ENCODE measurements at regions not wholly inside any gene's neighbourhood (a gene's known extent, or its start where the extent isn't known, plus 50 kb on each side); places are given as distances from the start of the nearest gene placed in this dataset.

GRCh38 chr9:78928625-78929405, 631.9 kb downstream of the PSAT1 start:
- Histone ChIP-seq H3K27ac (ENCODE audit: low read depth, low read length) (no peak overlapping the region), H3K9me2 (replicated peaks; ENCODE audit: insufficient read depth, low read length) (no peaks in the 10 kb centered on the region), H3K4me3 (ENCODE audit: insufficient read depth, low read length, poor library complexity, severe bottlenecking) (no peak overlapping the region), H3K9me3 (ENCODE audit: insufficient read depth, low read length) (no peaks in the 10 kb centered on the region), H3F3A (ENCODE audit: insufficient read depth) (no peaks in the 10 kb centered on the region), H3K36me3 (ENCODE audit: low read length) (no peaks in the 10 kb centered on the region), H2AFZ (ENCODE audit: low read depth, low read length, severe bottlenecking) (no peak overlapping the region), H4K20me1 (ENCODE audit: low read depth, low read length) (no peaks in the 10 kb centered on the region), H3K79me2 (ENCODE audit: insufficient read depth, low read length) (no peaks in the 10 kb centered on the region), H3K4me2 (ENCODE audit: low read depth, low read length, poor library complexity, severe bottlenecking) (no peak overlapping the region), H3K9ac (ENCODE audit: low read length) (no peak overlapping the region), H3K27me3 (ENCODE audit: low read length) (no peaks in the 10 kb centered on the region)
- TF ChIP-seq CTCF (IDR thresholded peaks at IDR 0.05; ENCODE audit: insufficient read depth, low read length, poor library complexity, severe bottlenecking) (no peak), EZH2phosphoT487 (conservative IDR thresholded peaks at IDR 0.05; ENCODE audit: low read length) (no peak)

DNA sequence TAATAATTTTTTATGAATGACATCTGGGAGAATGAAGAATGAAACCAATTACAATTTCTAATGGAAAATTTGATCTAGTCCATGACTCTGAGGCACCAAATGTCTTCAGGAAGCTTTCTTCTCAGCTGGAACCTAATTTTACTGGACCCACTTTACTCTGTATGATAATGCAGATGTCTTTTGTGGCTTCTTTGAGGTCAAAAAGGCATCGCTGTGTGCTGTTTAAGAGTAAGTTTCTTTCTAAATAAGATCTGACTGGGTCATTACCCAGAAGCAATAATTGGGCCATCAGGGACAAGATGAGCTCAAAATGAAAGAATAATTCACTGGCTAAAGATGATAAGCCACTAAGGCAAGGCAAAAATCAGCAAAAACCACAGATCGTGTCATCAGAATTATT, 633.4 kb downstream of the PSAT1 start:
- Histone ChIP-seq H3K9me2 (replicated peaks; ENCODE audit: insufficient read depth, low read length) (no peaks in the 10 kb centered on the region), H3K79me2 (ENCODE audit: insufficient read depth, low read length) (no peaks in the 10 kb centered on the region), H3F3A (ENCODE audit: insufficient read depth) (no peaks in the 10 kb centered on the region), H3K27ac (ENCODE audit: low read depth, low read length) (no peak overlapping the region), H3K36me3 (ENCODE audit: low read length) (no peaks in the 10 kb centered on the region), H3K4me2 (ENCODE audit: low read depth, low read length, poor library complexity, severe bottlenecking) (no peak overlapping the region), H3K4me3 (ENCODE audit: insufficient read depth, low read length, poor library complexity, severe bottlenecking) (no peak overlapping the region), H3K9me3 (ENCODE audit: insufficient read depth, low read length) (no peaks in the 10 kb centered on the region), H2AFZ (ENCODE audit: low read depth, low read length, severe bottlenecking) (no peak overlapping the region), H3K27me3 (ENCODE audit: low read length) (no peaks in the 10 kb centered on the region), H4K20me1 (ENCODE audit: low read depth, low read length) (no peaks in the 10 kb centered on the region), H3K9ac (ENCODE audit: low read length) (no peak overlapping the region)
- TF ChIP-seq CTCF (IDR thresholded peaks at IDR 0.05; ENCODE audit: insufficient read depth, low read length, poor library complexity, severe bottlenecking) (no peak), EZH2phosphoT487 (conservative IDR thresholded peaks at IDR 0.05; ENCODE audit: low read length) (no peak)

DNA sequence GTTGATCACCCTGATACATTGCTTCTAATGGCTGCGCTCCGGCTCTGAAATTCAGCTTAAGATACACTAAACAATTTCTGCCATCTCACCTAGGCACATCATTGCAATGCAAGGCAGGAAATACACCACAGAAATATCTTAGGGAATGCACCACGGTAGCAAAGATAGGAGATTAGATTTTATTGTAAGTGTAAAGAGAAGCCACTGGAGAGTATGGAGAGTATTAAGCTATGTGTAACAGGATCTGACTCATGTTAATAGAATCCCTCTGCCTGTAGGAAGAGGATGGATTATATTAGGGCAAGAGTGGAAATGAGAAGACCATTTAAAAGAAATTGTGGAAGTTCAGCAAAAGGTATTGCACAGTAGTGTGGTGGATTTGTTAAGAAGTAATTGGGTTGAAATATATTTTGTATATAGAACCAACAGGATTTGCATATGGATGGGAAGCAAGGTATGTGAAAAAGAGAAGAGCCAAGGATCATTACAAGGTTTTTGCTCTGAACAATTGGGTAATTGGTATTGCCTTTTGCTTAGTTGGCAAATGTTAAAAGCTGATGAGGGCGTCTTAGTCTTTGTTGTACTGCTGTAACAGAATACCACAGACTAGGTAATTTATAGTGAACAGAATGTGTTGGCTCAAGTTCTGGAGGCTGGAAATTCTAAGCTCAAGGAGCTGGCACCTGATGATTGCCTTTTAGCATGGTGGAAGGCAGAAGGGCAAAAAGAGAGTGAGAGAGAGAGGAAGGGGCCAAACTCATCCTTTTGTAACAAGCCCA, 636.1 kb downstream of the PSAT1 start:
- TF ChIP-seq EZH2phosphoT487 (conservative IDR thresholded peaks at IDR 0.05; ENCODE audit: low read length) = no peak
- TF ChIP-seq CTCF (IDR thresholded peaks at IDR 0.05; ENCODE audit: insufficient read depth, low read length, poor library complexity, severe bottlenecking) = no peak
- no peak overlapping the region for H3K4me2 ChIP-seq (ENCODE audit: low read depth, low read length, poor library complexity, severe bottlenecking)

More for the DNA sequence above, 636.1 kb downstream of the PSAT1 start:
- no peak overlapping the region for H2AFZ ChIP-seq (ENCODE audit: low read depth, low read length, severe bottlenecking)
- H3K36me3 ChIP-seq (ENCODE audit: low read length) = no peaks in the 10 kb centered on the region
- H3K9me2 ChIP-seq (replicated peaks; ENCODE audit: insufficient read depth, low read length) = no peaks in the 10 kb centered on the region
- H3F3A ChIP-seq (ENCODE audit: insufficient read depth) = no peaks in the 10 kb centered on the region
- H3K79me2 ChIP-seq (ENCODE audit: insufficient read depth, low read length) = no peaks in the 10 kb centered on the region
- no peak overlapping the region for H3K9ac ChIP-seq (ENCODE audit: low read length)
- H4K20me1 ChIP-seq (ENCODE audit: low read depth, low read length) = no peaks in the 10 kb centered on the region
- no peaks in the 10 kb centered on the region for H3K9me3 ChIP-seq (ENCODE audit: insufficient read depth, low read length)
- no peak overlapping the region for H3K27ac ChIP-seq (ENCODE audit: low read depth, low read length)
- H3K27me3 ChIP-seq (ENCODE audit: low read length) = no peaks in the 10 kb centered on the region
- no peak overlapping the region for H3K4me3 ChIP-seq (ENCODE audit: insufficient read depth, low read length, poor library complexity, severe bottlenecking)
